GM12878 (cell line): ENCODE measurements at regions not wholly inside any gene's neighbourhood (a gene's known extent, or its start where the extent isn't known, plus 50 kb on each side); places are given as distances from the start of the nearest gene placed in this dataset.

Experiments
- ATAC-seq: fragments of 200-7000 bp; cut with Tn5 transposase; 3 replicates; pipeline ENCODE4 v1.9.1; 2020; ENCODE audit warnings: mild to moderate bottlenecking, moderate library complexity
- BruUV-seq: library from RNA; stranded (reverse); fragments of 400-500 nt; replicated peaks from 2 replicates; lab custom pipeline; 2021; lab: Mats Ljungman, UMichigan
- CTCF ChIA-PET: fragments of 300-600 bp; sonication (Branson Sonifier 250); formaldehyde crosslinking; extraction: SDS; loops from one replicate; lab custom pipeline; 2021; ENCODE audit warnings: inconsistent platforms; lab: Yijun Ruan, JAX
- POLR2A ChIA-PET: fragments of 350-600 bp; formaldehyde crosslinking; extraction: SDS; loops from one replicate; lab custom pipeline; 2021; ENCODE audit warnings: inconsistent platforms; lab: Charles Lee
- RAD21 ChIA-PET: fragments of 300-600 bp; sonication (Branson Sonifier 250); formaldehyde crosslinking; loops from one replicate; lab custom pipeline; 2023; ENCODE audit warnings: antibody characterized with exemption; ENCODE audit not compliant: unreplicated experiment; lab: Charles Lee
- SMC1A ChIA-PET: fragments of 300-600 bp; sonication (Branson Sonifier 250); formaldehyde crosslinking; loops from one replicate; lab custom pipeline; 2023; ENCODE audit not compliant: unreplicated experiment, uncharacterized antibody; lab: Charles Lee
- DNase-seq: peaks from one replicate; pipeline ENCODE4 v3.0.0-alpha.2; 2011; ENCODE audit warnings: low read depth, low spot score
- FAIRE-seq: peaks from 3 replicates; lab custom pipeline; 2011; peaks lifted over from hg19 to GRCh38; lab: Jason Lieb, UNC
- H2AFZ ChIP-seq: 2 replicates; pipeline ENCODE4 v1.6.0; 2011; ENCODE audit warnings: low read depth, low read length, control low read depth; ENCODE audit not compliant: control insufficient read depth
- H3K27ac ChIP-seq: 2 replicates; pipeline ENCODE4 v1.5.1; 2011; ENCODE audit warnings: control low read depth; ENCODE audit not compliant: control insufficient read depth, insufficient read depth
- H3K27me3 ChIP-seq, 2 experiments: replicated peaks in 1 of 2; 2 replicates each; pipeline versions ENCODE4 v1.6.0 to v1.6.1; 2011; ENCODE audit warnings: low read length in 1 of 2; ENCODE audit not compliant: control insufficient read depth in 2 of 2, insufficient read depth in 2 of 2
- H3K36me3 ChIP-seq, 2 experiments: 2 replicates each; pipeline ENCODE4 v1.5.1; 2011; ENCODE audit warnings: low read length in 1 of 2; ENCODE audit not compliant: control insufficient read depth in 2 of 2, insufficient read depth in 2 of 2
- H3K4me1 ChIP-seq: 2 replicates; pipeline ENCODE4 v1.6.1; 2011; ENCODE audit warnings: mild to moderate bottlenecking, low read length, moderate library complexity, mixed read lengths; ENCODE audit not compliant: control insufficient read depth, insufficient read depth
- H3K4me2 ChIP-seq: 2 replicates; pipeline ENCODE4 v1.6.0; 2011; ENCODE audit warnings: control low read depth; ENCODE audit not compliant: control insufficient read depth, insufficient read depth
- H3K4me3 ChIP-seq: fragments of 200-600 bp; sonication (generic); 2 replicates; pipeline ENCODE4 v1.5.1; 2016
- H3K79me2 ChIP-seq: 2 replicates; pipeline ENCODE4 v1.6.0; 2011; ENCODE audit warnings: low read length; ENCODE audit not compliant: control insufficient read depth, insufficient read depth
- H3K9ac ChIP-seq: 2 replicates; pipeline ENCODE4 v1.8.0; 2011; ENCODE audit warnings: low read length, control low read depth, mixed read lengths; ENCODE audit not compliant: control insufficient read depth, insufficient read depth
- H3K9me3 ChIP-seq: replicated peaks from 3 replicates; pipeline ENCODE4 v1.5.1; 2011; ENCODE audit warnings: mild to moderate bottlenecking, low read length; ENCODE audit not compliant: control insufficient read depth, insufficient read depth
- H4K20me1 ChIP-seq: 2 replicates; pipeline ENCODE4 v1.6.0; 2011; ENCODE audit not compliant: control insufficient read depth, insufficient read depth
- BRCA1 ChIP-seq: IDR thresholded peaks from 2 replicates; pipeline ENCODE4 v1.6.1; 2011; ENCODE audit warnings: low read depth, low read length, improper control_type of control experiment
- CTCF ChIP-seq, 3 experiments: IDR thresholded peaks in 2 of 3; conservative IDR thresholded peaks in 1 of 3; 2 replicates each; pipeline ENCODE4 v1.5.1; 2011; ENCODE audit warnings: low read depth in 3 of 3, low read length in 3 of 3, mild to moderate bottlenecking in 3 of 3, control low read depth in 2 of 3, moderate library complexity in 2 of 3, inconsistent platforms in 1 of 3, mixed read lengths in 1 of 3; ENCODE audit not compliant: control insufficient read depth in 2 of 3, insufficient read depth in 1 of 3; ENCODE audit errors: extremely low read depth in 1 of 3
- EP300 ChIP-seq, 2 experiments: fragments of 150-350 bp in 1 of 2; IDR thresholded peaks; 2 replicates each; pipeline ENCODE4 v1.6.1; 2011 to 2012; ENCODE audit warnings: low read depth in 2 of 2, low read length in 2 of 2, borderline replicate concordance in 1 of 2, improper control_type of control experiment in 1 of 2, inconsistent platforms in 1 of 2; ENCODE audit not compliant: control insufficient read depth in 1 of 2
- HCFC1 ChIP-seq: fragments of 150-350 bp; IDR thresholded peaks from 2 replicates; pipeline ENCODE4 v1.6.1; 2014; ENCODE audit warnings: low read length
- NFIC ChIP-seq: IDR thresholded peaks from 2 replicates; pipeline ENCODE4 v1.6.1; 2012; ENCODE audit warnings: low read depth, mild to moderate bottlenecking, inconsistent platforms, low read length, moderate library complexity
- RAD21 ChIP-seq: IDR thresholded peaks from 2 replicates; pipeline ENCODE4 v1.6.1; 2011; ENCODE audit warnings: mild to moderate bottlenecking, low read depth, low read length, moderate library complexity; ENCODE audit not compliant: insufficient read depth
- REST ChIP-seq: IDR thresholded peaks from 2 replicates; pipeline ENCODE4 v1.6.1; 2012; ENCODE audit warnings: mild to moderate bottlenecking, low read depth, low read length
- TBL1XR1 ChIP-seq: IDR thresholded peaks from 2 replicates; pipeline ENCODE4 v1.6.1; 2012; ENCODE audit warnings: low read depth, low read length, improper control_type of control experiment
- USF2 ChIP-seq: IDR thresholded peaks from 2 replicates; pipeline ENCODE4 v1.6.1; 2011; ENCODE audit warnings: low read depth, low read length, improper control_type of control experiment, borderline replicate concordance
- ZNF384 ChIP-seq: IDR thresholded peaks from 2 replicates; pipeline ENCODE4 v1.6.1; 2012; ENCODE audit warnings: low read depth, mild to moderate bottlenecking, low read length, improper control_type of control experiment, borderline replicate concordance
- ZNF622 ChIP-seq: fragments of 450-650 bp; IDR thresholded peaks from 2 replicates; pipeline ENCODE4 v1.6.1; 2017; ENCODE audit warnings: mild to moderate bottlenecking, inconsistent platforms
- WGBS: methylation state at CpG from one replicate; pipeline ENCODE4 v1.1.6; 2016; ENCODE audit warnings: low lambda C conversion rate; ENCODE audit not compliant: insufficient replicate concordance, insufficient coverage; ENCODE audit errors: missing lambda C conversion rate; 5-methylcytosine and 5-hydroxymethylcytosine counted together
- in situ Hi-C: fragments of 300-500 bp; cut with MboI; formaldehyde crosslinking; loops from 9 replicates; pipeline ENCODE4 v1.14.3; 2018; ENCODE audit warnings: mixed read lengths
- intact Hi-C: fragments of 100-400 bp; cut with micrococcal nuclease; formaldehyde crosslinking; loops from one replicate; pipeline ENCODE4 v1.14.2; 2022; ENCODE audit not compliant: unreplicated experiment

GRCh38 chr10:60496181-60496580, 106.5 kb upstream of the ANK3 start (continued):
- TF ChIP-seq CTCF (IDR thresholded peaks at IDR 0.05 in 2 of 3, conservative IDR thresholded peaks at IDR 0.05 in 1 of 3; ENCODE audit: control insufficient read depth in 2 of 3, extremely low read depth in 1 of 3, insufficient read depth in 1 of 3, low read depth in 3 of 3, low read length in 3 of 3): no peak
- TF ChIP-seq, all 136 proteins: peak for 0

GRCh38 chr10:60495338-60496055, 105.8 kb upstream of the ANK3 start:
- in situ Hi-C loops: no loop called here
- FAIRE-seq: no peak
- no peak for DNase-seq
- Histone ChIP-seq H4K20me1 (no peaks in the 10 kb centered on the region), H3K27ac (no peak overlapping the region), H3K79me2 (no peaks in the 10 kb centered on the region), H3K4me3 (no peak overlapping the region), H3K4me1 (no peaks in the 10 kb centered on the region), H3K36me3 (no peaks in the 10 kb centered on the region), H3K27me3 (no peaks in the 10 kb centered on the region; a peak in 1 of 4 replicates), H3K9me3 (no peaks in the 10 kb centered on the region), H2AFZ (no peak overlapping the region), H3K4me2 (no peak overlapping the region), H3K9ac (no peak overlapping the region)
- no TSS peak for BruUV-seq
- no peak for ATAC-seq
- WGBS: 0% methylated on average over 1 of the region's 1 CpG
- intact Hi-C loops: no loop called here
- ChIA-PET RAD21 (no interaction called here), SMC1A (interaction anchor here (0.9 kb wide), 1 partner anchor 16 kb away, joined by 3 read pairs; no protein-coding TSS in a partner anchor), CTCF (interaction anchor here (1.0 to 1.3 kb wide), 2 partner anchors 13 to 14 kb away, joined by 3 read pairs; no protein-coding TSS in a partner anchor), POLR2A (no interaction called here)
- TF ChIP-seq TBL1XR1: no peak
- no peak for TF ChIP-seq ZNF384
- TF ChIP-seq RAD21: no peak
- no peak for TF ChIP-seq REST
- no peak for TF ChIP-seq BRCA1
- no peak for TF ChIP-seq NFIC
- TF ChIP-seq ZNF622: no peak
- no peak for TF ChIP-seq EP300 (IDR thresholded peaks at IDR 0.05; ENCODE audit: borderline replicate concordance in 1 of 2, control insufficient read depth in 1 of 2, low read depth in 2 of 2, low read length in 2 of 2)
- no peak for TF ChIP-seq HCFC1
- no peak for TF ChIP-seq USF2
